H9 (cell line): ENCODE measurements at regions not wholly inside any gene's neighbourhood (a gene's known extent, or its start where the extent isn't known, plus 50 kb on each side); places are given as distances from the start of the nearest gene placed in this dataset.

ENCODE experiments used
- DNase-seq: peaks from one replicate; pipeline ENCODE4 v3.0.0-alpha.2; 2017
- H2AFZ ChIP-seq: one replicate; pipeline ENCODE4 v1.6.1; 2013; ENCODE audit warnings: mild to moderate bottlenecking, low read length, control low read depth, moderate library complexity
- H2AK5ac ChIP-seq: 2 replicates; pipeline ENCODE4 v1.6.1; 2013; ENCODE audit warnings: low read length, control low read depth, mixed read lengths; ENCODE audit not compliant: insufficient read length
- H2BK120ac ChIP-seq: one replicate; pipeline ENCODE4 v1.6.1; 2013; ENCODE audit warnings: low read depth, mild to moderate bottlenecking, low read length, control low read depth, inconsistent platforms; ENCODE audit not compliant: poor library complexity, severe bottlenecking
- H2BK12ac ChIP-seq: 2 replicates; pipeline ENCODE4 v1.6.1; 2013; ENCODE audit warnings: low read length, control low read depth, mixed read lengths, low read depth; ENCODE audit not compliant: insufficient read length
- H2BK15ac ChIP-seq: 2 replicates; pipeline ENCODE4 v1.6.1; 2013; ENCODE audit warnings: low read depth, low read length, control low read depth
- H2BK20ac ChIP-seq: one replicate; pipeline ENCODE4 v1.6.1; 2013; ENCODE audit warnings: low read depth, mild to moderate bottlenecking, low read length, control low read depth, inconsistent platforms; ENCODE audit not compliant: poor library complexity, severe bottlenecking
- H2BK5ac ChIP-seq: 2 replicates; pipeline ENCODE4 v1.6.1; 2013; ENCODE audit warnings: low read length, control low read depth, mixed read lengths; ENCODE audit not compliant: insufficient read length
- H3K14ac ChIP-seq: 2 replicates; pipeline ENCODE4 v1.6.1; 2013; ENCODE audit warnings: low read length, control low read depth; ENCODE audit not compliant: insufficient read depth
- H3K18ac ChIP-seq: 2 replicates; pipeline ENCODE4 v1.6.1; 2013; ENCODE audit warnings: low read depth, mild to moderate bottlenecking, mixed read lengths, low read length, control low read depth; ENCODE audit not compliant: insufficient read length
- H3K23ac ChIP-seq: 2 replicates; pipeline ENCODE4 v1.6.1; 2013; ENCODE audit warnings: low read length, control low read depth, mixed read lengths, low read depth; ENCODE audit not compliant: insufficient read length
- H3K23me2 ChIP-seq: 2 replicates; pipeline ENCODE4 v1.6.1; 2013; ENCODE audit warnings: low read depth, mild to moderate bottlenecking, mixed read lengths, low read length, control low read depth; ENCODE audit not compliant: insufficient read length, poor library complexity, severe bottlenecking
- H3K27ac ChIP-seq: 2 replicates; pipeline ENCODE4 v1.5.1; 2013; ENCODE audit warnings: low read length, control low read depth, mixed read lengths, low read depth; ENCODE audit not compliant: insufficient read length
- H3K27me3 ChIP-seq: 2 replicates; pipeline ENCODE4 v1.6.1; 2013; ENCODE audit warnings: low read length, control low read depth, inconsistent platforms; ENCODE audit not compliant: insufficient read depth
- H3K4ac ChIP-seq: 2 replicates; pipeline ENCODE4 v1.6.1; 2013; ENCODE audit warnings: low read depth, mild to moderate bottlenecking, control low read depth, inconsistent platforms, low read length, moderate library complexity
- H3K4me1 ChIP-seq: 2 replicates; pipeline ENCODE4 v1.6.1; 2013; ENCODE audit warnings: low read length, control low read depth, inconsistent platforms; ENCODE audit not compliant: insufficient read depth
- H3K4me2 ChIP-seq: 2 replicates; pipeline ENCODE4 v1.6.1; 2013; ENCODE audit warnings: low read length, control low read depth, mixed read lengths; ENCODE audit not compliant: insufficient read length, insufficient read depth
- H3K56ac ChIP-seq: 2 replicates; pipeline ENCODE4 v1.6.1; 2013; ENCODE audit warnings: low read depth, mild to moderate bottlenecking, mixed read lengths, low read length, control low read depth; ENCODE audit not compliant: insufficient read length
- H3K79me1 ChIP-seq: 2 replicates; pipeline ENCODE4 v1.6.1; 2013; ENCODE audit warnings: low read depth, mild to moderate bottlenecking, moderate library complexity, low read length, control low read depth, inconsistent platforms; ENCODE audit not compliant: insufficient read depth, poor library complexity, severe bottlenecking
- H3K79me2 ChIP-seq: 2 replicates; pipeline ENCODE4 v1.6.1; 2013; ENCODE audit warnings: low read length, control low read depth, inconsistent platforms; ENCODE audit not compliant: insufficient read depth
- H3K9ac ChIP-seq: 2 replicates; pipeline ENCODE4 v1.6.1; 2013; ENCODE audit warnings: low read length, control low read depth, mixed read lengths; ENCODE audit not compliant: insufficient read length; ENCODE audit errors: extremely low read depth
- H3K9me3 ChIP-seq: one replicate; pipeline ENCODE4 v1.6.1; 2013; ENCODE audit warnings: low read depth, low read length, inconsistent platforms; ENCODE audit not compliant: control insufficient read depth
- H3T11ph ChIP-seq: one replicate; pipeline ENCODE4 v1.6.1; 2013; ENCODE audit warnings: mild to moderate bottlenecking, low read length, control low read depth, inconsistent platforms
- H4K20me1 ChIP-seq: one replicate; pipeline ENCODE4 v1.6.1; 2013; ENCODE audit not compliant: control insufficient read depth, insufficient read length, insufficient read depth
- H4K5ac ChIP-seq: 2 replicates; pipeline ENCODE4 v1.6.1; 2013; ENCODE audit warnings: low read depth, mild to moderate bottlenecking, mixed read lengths, low read length, control low read depth; ENCODE audit not compliant: insufficient read length
- H4K8ac ChIP-seq: replicated peaks from 2 replicates; pipeline ENCODE4 v1.6.1; 2013; ENCODE audit warnings: low read length, control low read depth, mixed read lengths, low read depth; ENCODE audit not compliant: insufficient read length
- H4K91ac ChIP-seq: 2 replicates; pipeline ENCODE4 v1.6.1; 2013; ENCODE audit warnings: low read depth, mild to moderate bottlenecking, moderate library complexity, mixed read lengths, low read length, control low read depth; ENCODE audit not compliant: insufficient read length
- H3K27ac Mint-ChIP-seq, 3 experiments: 2 replicates in 2 of 3; 3 replicates in 1 of 3; pipeline ENCODE4 v1.8.0; 2020 to 2021; ENCODE audit warnings: mixed read lengths in 3 of 3, mild to moderate bottlenecking in 1 of 3, moderate library complexity in 1 of 3
- H3K27me3 Mint-ChIP-seq: 2 replicates; pipeline ENCODE4 v1.8.0; 2021; ENCODE audit warnings: low read depth, mild to moderate bottlenecking, moderate library complexity, mixed read lengths
- H3K36me3 Mint-ChIP-seq, 3 experiments: 2 replicates in 2 of 3; 3 replicates in 1 of 3; pipeline ENCODE4 v1.8.0; 2020 to 2021; ENCODE audit warnings: low read depth in 3 of 3, mixed read lengths in 3 of 3; ENCODE audit not compliant: insufficient read depth in 1 of 3
- H3K4me1 Mint-ChIP-seq, 2 experiments: 2 replicates each; pipeline ENCODE4 v1.8.0; 2020; ENCODE audit warnings: mixed read lengths in 2 of 2
- H3K4me3 Mint-ChIP-seq, 2 experiments: 2 replicates in 1 of 2; 3 replicates in 1 of 2; pipeline ENCODE4 v1.8.0; 2020 to 2021; ENCODE audit warnings: mild to moderate bottlenecking in 2 of 2, mixed read lengths in 2 of 2, moderate library complexity in 1 of 2
- H3K9me3 Mint-ChIP-seq, 2 experiments: 2 replicates in 1 of 2; 3 replicates in 1 of 2; pipeline ENCODE4 v1.8.0; 2020; ENCODE audit warnings: mild to moderate bottlenecking in 2 of 2, mixed read lengths in 2 of 2, moderate library complexity in 1 of 2
- WGBS: extraction: QIAGEN DNeasy Blood & Tissue Kit; methylation state at CpG from one replicate; pipeline ENCODE4 v1.1.7; 2013; ENCODE audit warnings: missing lambda C conversion rate, low lambda C conversion rate, mixed read lengths; ENCODE audit not compliant: insufficient read length; ENCODE audit errors: extremely low coverage; 5-methylcytosine and 5-hydroxymethylcytosine counted together
- TF ChIP-seq, protein P1 (sequence below): fragments of 200-600 bp; sonication (generic); conservative IDR thresholded peaks from 3 replicates; pipeline ENCODE4 v1.8.0; 2021; ENCODE audit warnings: antibody characterized with exemption, mild to moderate bottlenecking

DNA sequence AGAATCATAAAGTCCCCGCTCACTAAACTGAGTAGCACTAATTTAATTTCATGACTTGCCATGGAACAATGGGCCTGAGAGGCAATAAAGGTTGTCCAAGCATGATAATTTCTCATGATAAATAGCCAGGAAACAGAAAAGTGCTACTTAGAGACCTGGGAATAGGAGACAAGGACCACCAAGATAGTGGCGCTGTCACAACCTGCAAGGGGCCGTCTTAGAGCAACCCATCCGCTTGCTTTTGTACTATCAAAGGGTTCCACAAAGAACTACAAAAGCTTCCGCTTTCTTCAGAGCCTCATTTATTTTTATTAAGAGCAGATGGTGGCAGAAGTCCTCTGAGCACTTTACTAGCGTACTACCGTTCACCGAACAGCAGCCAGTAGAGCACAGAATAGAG is 421.7 kb upstream of the GRM7 start:
- Mint-ChIP-seq H3K36me3 (no peaks in the 10 kb centered on the region), H3K4me3 (no peak overlapping the region), H3K27ac (no peak overlapping the region), H3K4me1 (no peaks in the 10 kb centered on the region), H3K9me3 (peaks cover under 1 to 1% of the 10 kb centered on the region in 2 experiments; a peak in 1 of 5 replicates), H3K27me3 (no peaks in the 10 kb centered on the region)
- Histone ChIP-seq H3K4me1 (no peaks in the 10 kb centered on the region), H2AK5ac (no peak overlapping the region), H3K27ac (no peak overlapping the region), H4K8ac (no peak overlapping the region), H2BK15ac (no peak overlapping the region), H3K79me1 (no peaks in the 10 kb centered on the region), H3T11ph (no peak overlapping the region), H3K14ac (no peak overlapping the region), H3K27me3 (no peaks in the 10 kb centered on the region), H3K9me3 (no peaks in the 10 kb centered on the region), H2BK5ac (no peak overlapping the region), H4K91ac (no peak overlapping the region), H3K9ac (no peak overlapping the region), H3K4ac (no peak overlapping the region), H3K18ac (no peak overlapping the region), H3K4me2 (no peak overlapping the region), H4K5ac (no peak overlapping the region), H3K23me2 (no peaks in the 10 kb centered on the region), H3K56ac (no peak overlapping the region), H2AFZ (no peak overlapping the region), H2BK120ac (no peak overlapping the region), H3K79me2 (no peaks in the 10 kb centered on the region), H2BK20ac (no peak overlapping the region), H2BK12ac (no peak overlapping the region), H4K20me1 (no peaks in the 10 kb centered on the region), H3K23ac (no peak overlapping the region)
- WGBS = no CpG with 5 or more reads among the region's 8 CpGs
- DNase-seq = no peak
- TF ChIP-seq, protein P1, sequence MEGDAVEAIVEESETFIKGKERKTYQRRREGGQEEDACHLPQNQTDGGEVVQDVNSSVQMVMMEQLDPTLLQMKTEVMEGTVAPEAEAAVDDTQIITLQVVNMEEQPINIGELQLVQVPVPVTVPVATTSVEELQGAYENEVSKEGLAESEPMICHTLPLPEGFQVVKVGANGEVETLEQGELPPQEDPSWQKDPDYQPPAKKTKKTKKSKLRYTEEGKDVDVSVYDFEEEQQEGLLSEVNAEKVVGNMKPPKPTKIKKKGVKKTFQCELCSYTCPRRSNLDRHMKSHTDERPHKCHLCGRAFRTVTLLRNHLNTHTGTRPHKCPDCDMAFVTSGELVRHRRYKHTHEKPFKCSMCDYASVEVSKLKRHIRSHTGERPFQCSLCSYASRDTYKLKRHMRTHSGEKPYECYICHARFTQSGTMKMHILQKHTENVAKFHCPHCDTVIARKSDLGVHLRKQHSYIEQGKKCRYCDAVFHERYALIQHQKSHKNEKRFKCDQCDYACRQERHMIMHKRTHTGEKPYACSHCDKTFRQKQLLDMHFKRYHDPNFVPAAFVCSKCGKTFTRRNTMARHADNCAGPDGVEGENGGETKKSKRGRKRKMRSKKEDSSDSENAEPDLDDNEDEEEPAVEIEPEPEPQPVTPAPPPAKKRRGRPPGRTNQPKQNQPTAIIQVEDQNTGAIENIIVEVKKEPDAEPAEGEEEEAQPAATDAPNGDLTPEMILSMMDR = no peak
